ENCODE measurements at regions not wholly inside any gene's neighbourhood (a gene's known extent, or its start where the extent isn't known, plus 50 kb on each side); places are given as distances from the start of the nearest gene placed in this dataset.

DNA sequence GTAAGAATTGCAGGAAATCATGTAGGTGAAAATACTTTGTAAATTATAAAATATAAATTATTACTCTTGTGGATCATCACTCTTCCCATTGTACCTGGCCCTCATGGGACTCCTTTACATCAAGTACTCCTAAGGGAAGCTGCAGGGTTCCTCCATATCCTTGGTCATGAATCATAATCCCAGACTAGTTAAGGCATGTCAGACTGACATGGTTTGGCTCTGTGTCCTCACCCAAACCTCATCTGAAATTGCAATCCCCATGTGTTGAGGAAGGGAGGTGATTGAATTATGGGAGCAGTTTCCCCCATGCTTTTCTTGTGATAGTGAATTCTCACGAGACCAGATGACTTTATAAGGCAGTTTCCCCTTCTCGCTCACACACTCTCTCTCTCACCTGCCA lies 77.1 kb downstream of the CMPK2 start:
- no peak for TF ChIP-seq CTCF (IDR thresholded peaks at IDR 0.05; ENCODE audit: poor library complexity, severe bottlenecking)
- no peak for TF ChIP-seq EZH2 (IDR thresholded peaks at IDR 0.05; ENCODE audit: borderline replicate concordance, insufficient read depth, low read length, poor library complexity, severe bottlenecking)

All from neural cell (in vitro differentiated cells).